ENCODE measurements at regions not wholly inside any gene's neighbourhood (a gene's known extent, or its start where the extent isn't known, plus 50 kb on each side); places are given as distances from the start of the nearest gene placed in this dataset.
"Not testable (repeated sequence)": the region's sequence is repeated elsewhere in the genome, so short reads cannot be mapped to it uniquely, and the experiment has no call there.

GRCh38 chr6:163748886-163749285, 334.4 kb downstream of the QKI start:
- no peak for DNase-seq (ENCODE audit: low spot score)

GRCh38 chr6:163748036-163748435, 333.5 kb downstream of the QKI start:
- no peak for DNase-seq (ENCODE audit: low spot score)

GRCh38 chr6:163747058-163747457, 332.5 kb downstream of the QKI start:
- not testable (repeated sequence) for DNase-seq (ENCODE audit: low spot score)

GRCh38 chr6:163745536-163746400, 331.2 kb downstream of the QKI start:
- peak; percentile 77 for DNase-seq (ENCODE audit: low spot score)

- DNase-seq (ENCODE audit: low spot score): no peak
Measured at GRCh38 chr6:163744256-163744925, 329.9 kb downstream of the QKI start.

- no peak for DNase-seq (ENCODE audit: low spot score)
Measured at GRCh38 chr6:163743796-163744195, 329.3 kb downstream of the QKI start.

GRCh38 chr6:163741743-163742363, 327.3 kb downstream of the QKI start:
- peak; percentile 72 for DNase-seq (ENCODE audit: low spot score)

- no peak for DNase-seq (ENCODE audit: low spot score)
Measured at GRCh38 chr6:163741342-163741741, 326.8 kb downstream of the QKI start.

GRCh38 chr6:163739966-163740365, 325.4 kb downstream of the QKI start:
- DNase-seq (ENCODE audit: low spot score): no peak

GRCh38 chr6:163739408-163739725, 324.8 kb downstream of the QKI start:
- no peak for DNase-seq (ENCODE audit: low spot score)

GRCh38 chr6:163738725-163739407, 324.3 kb downstream of the QKI start:
- DNase-seq (ENCODE audit: low spot score): no peak

- no peak for DNase-seq (ENCODE audit: low spot score)
Measured at GRCh38 chr6:163738304-163738703, 323.8 kb downstream of the QKI start.

- no peak for DNase-seq (ENCODE audit: low spot score)
Measured at GRCh38 chr6:163735076-163735475, 320.6 kb downstream of the QKI start.

GRCh38 chr6:163733061-163733460, 318.5 kb downstream of the QKI start:
- no peak for DNase-seq (ENCODE audit: low spot score)

- no peak for DNase-seq (ENCODE audit: low spot score)
Measured at GRCh38 chr6:163732479-163732878, 318.0 kb downstream of the QKI start.

GRCh38 chr6:163732014-163732351, 317.5 kb downstream of the QKI start:
- not testable (repeated sequence) for DNase-seq (ENCODE audit: low spot score)

GRCh38 chr6:163731215-163732013, 316.9 kb downstream of the QKI start:
- DNase-seq (ENCODE audit: low spot score): peak; percentile 62

- DNase-seq (ENCODE audit: low spot score): peak; percentile 26
Measured at GRCh38 chr6:163730246-163731210, 316.0 kb downstream of the QKI start.

GRCh38 chr6:163729127-163729872, 314.8 kb downstream of the QKI start:
- DNase-seq (ENCODE audit: low spot score): peak; percentile 66

Measured in SK-N-DZ (cell line).